HEK293T (cell line): ENCODE measurements at regions not wholly inside any gene's neighbourhood (a gene's known extent, or its start where the extent isn't known, plus 50 kb on each side); places are given as distances from the start of the nearest gene placed in this dataset.
"Not testable (repeated sequence)": the region's sequence is repeated elsewhere in the genome, so short reads cannot be mapped to it uniquely, and the experiment has no call there.

ENCODE experiments used
- BHLHE40 ChIP-seq: fragments of 450-650 bp; IDR thresholded peaks from 2 replicates; pipeline ENCODE4 v1.6.1; 2016; ENCODE audit warnings: mild to moderate bottlenecking, moderate library complexity, borderline replicate concordance
- ELF4 ChIP-seq: fragments of 450-650 bp; IDR thresholded peaks from 2 replicates; pipeline ENCODE4 v1.6.1; 2017; ENCODE audit warnings: antibody characterized with exemption
- FOXA1 ChIP-seq: fragments of 450-650 bp; IDR thresholded peaks from 2 replicates; pipeline ENCODE4 v1.6.1; 2016; ENCODE audit warnings: mild to moderate bottlenecking
- FOXK2 ChIP-seq: fragments of 450-650 bp; IDR thresholded peaks from 2 replicates; pipeline ENCODE4 v1.6.1; 2016; ENCODE audit warnings: mild to moderate bottlenecking
- FOXM1 ChIP-seq: fragments of 450-650 bp; IDR thresholded peaks from 2 replicates; pipeline ENCODE4 v1.6.1; 2017; ENCODE audit warnings: mild to moderate bottlenecking, borderline replicate concordance
- HDGF ChIP-seq: fragments of 450-650 bp; IDR thresholded peaks from 2 replicates; pipeline ENCODE4 v1.6.1; 2017; ENCODE audit warnings: antibody characterized with exemption, borderline replicate concordance
- L3MBTL2 ChIP-seq: fragments of 450-650 bp; conservative IDR thresholded peaks from 2 replicates; pipeline ENCODE4 v1.6.1; 2016; ENCODE audit warnings: mild to moderate bottlenecking
- SP1 ChIP-seq: fragments of 450-650 bp; IDR thresholded peaks from 2 replicates; pipeline ENCODE4 v1.6.1; 2017
- ZNF384 ChIP-seq: fragments of 450-650 bp; IDR thresholded peaks from 2 replicates; pipeline ENCODE4 v1.6.1; 2016
- TF ChIP-seq, protein P1 (sequence below): fragments of 450-650 bp; IDR thresholded peaks from 2 replicates; pipeline ENCODE4 v1.6.1; 2016

DNA sequence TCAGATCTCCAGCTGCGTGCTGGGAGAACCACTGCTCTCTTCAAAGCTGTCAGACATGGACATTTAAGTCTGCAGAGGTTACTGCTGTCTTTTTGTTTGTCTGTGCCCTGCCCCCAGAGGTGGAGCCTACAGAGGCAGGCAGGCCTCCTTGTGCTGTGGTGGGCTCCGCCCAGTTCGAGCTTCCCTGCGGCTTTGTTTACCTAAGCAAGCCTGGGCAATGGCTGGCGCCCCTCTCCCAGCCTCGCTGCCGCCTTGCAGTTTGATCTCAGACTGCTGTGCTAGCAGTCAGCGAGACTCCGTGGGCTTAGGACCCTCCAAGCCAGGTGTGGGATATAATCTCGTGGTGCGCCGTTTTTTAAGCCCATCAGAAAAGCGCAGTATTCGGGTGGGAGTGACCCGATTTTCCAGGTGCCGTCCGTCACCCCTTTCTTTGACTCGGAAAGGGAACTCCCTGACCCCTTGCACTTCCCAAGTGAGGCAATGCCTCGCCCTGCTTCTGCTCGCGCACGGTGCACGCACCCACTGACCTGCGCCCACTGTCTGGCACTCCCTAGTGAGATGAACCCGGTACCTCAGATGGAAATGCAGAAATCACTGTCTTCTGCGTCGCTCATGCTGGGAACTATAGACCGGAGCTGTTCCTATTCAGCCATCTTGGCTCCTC, 189.6 kb upstream of the MAD2L1 start:
- TF ChIP-seq ELF4, BHLHE40, SP1, FOXM1, ZNF384, HDGF, FOXK2, FOXA1: not testable (repeated sequence)
- TF ChIP-seq, protein P1, sequence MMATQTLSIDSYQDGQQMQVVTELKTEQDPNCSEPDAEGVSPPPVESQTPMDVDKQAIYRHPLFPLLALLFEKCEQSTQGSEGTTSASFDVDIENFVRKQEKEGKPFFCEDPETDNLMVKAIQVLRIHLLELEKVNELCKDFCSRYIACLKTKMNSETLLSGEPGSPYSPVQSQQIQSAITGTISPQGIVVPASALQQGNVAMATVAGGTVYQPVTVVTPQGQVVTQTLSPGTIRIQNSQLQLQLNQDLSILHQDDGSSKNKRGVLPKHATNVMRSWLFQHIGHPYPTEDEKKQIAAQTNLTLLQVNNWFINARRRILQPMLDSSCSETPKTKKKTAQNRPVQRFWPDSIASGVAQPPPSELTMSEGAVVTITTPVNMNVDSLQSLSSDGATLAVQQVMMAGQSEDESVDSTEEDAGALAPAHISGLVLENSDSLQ, result not testable (repeated sequence)
- peak; percentile 53 for TF ChIP-seq L3MBTL2
